Transverse colon (tissue), 4 donors: ENCODE measurements at regions not wholly inside any gene's neighbourhood (a gene's known extent, or its start where the extent isn't known, plus 50 kb on each side); places are given as distances from the start of the nearest gene placed in this dataset.
"Not testable (repeated sequence)": the region's sequence is repeated elsewhere in the genome, so short reads cannot be mapped to it uniquely, and the experiment has no call there.

ENCODE experiments used
- CTCF ChIP-seq, 5 experiments: fragments of 200-600 bp in 3 of 5; fragments of 450-650 bp in 2 of 5; sonication (generic) in 3 of 5; IDR thresholded peaks; 1 replicate in 2 of 5; 2 replicates in 3 of 5; pipeline ENCODE4 v1.5.1; 2016 to 2017; ENCODE audit warnings: antibody characterized with exemption in 5 of 5, inconsistent platforms in 3 of 5, mild to moderate bottlenecking in 2 of 5, moderate library complexity in 1 of 5
- EP300 ChIP-seq: sonication (generic); formaldehyde crosslinking; IDR thresholded peaks from one replicate; pipeline ENCODE4 v1.6.1; 2017; ENCODE audit warnings: antibody characterized with exemption, low read depth
- POLR2A ChIP-seq: fragments of 450-650 bp; IDR thresholded peaks from one replicate; pipeline ENCODE4 v1.6.1; 2016; ENCODE audit warnings: antibody characterized with exemption, mild to moderate bottlenecking, moderate library complexity
- POLR2AphosphoS5 ChIP-seq, 3 donors: sonication (generic); formaldehyde crosslinking; IDR thresholded peaks; one replicate each; pipeline ENCODE4 v1.6.1; 2016; ENCODE audit warnings: antibody characterized with exemption in 3 of 3

- not testable (repeated sequence) for TF ChIP-seq EP300; CTCF (IDR thresholded peaks at IDR 0.05); POLR2A; POLR2AphosphoS5 (IDR thresholded peaks at IDR 0.05)
Observed at GRCh38 chr13:80522463-80522862, 181.5 kb upstream of the SPRY2 start.
